ENCODE measurements at regions not wholly inside any gene's neighbourhood (a gene's known extent, or its start where the extent isn't known, plus 50 kb on each side); places are given as distances from the start of the nearest gene placed in this dataset.

DNA sequence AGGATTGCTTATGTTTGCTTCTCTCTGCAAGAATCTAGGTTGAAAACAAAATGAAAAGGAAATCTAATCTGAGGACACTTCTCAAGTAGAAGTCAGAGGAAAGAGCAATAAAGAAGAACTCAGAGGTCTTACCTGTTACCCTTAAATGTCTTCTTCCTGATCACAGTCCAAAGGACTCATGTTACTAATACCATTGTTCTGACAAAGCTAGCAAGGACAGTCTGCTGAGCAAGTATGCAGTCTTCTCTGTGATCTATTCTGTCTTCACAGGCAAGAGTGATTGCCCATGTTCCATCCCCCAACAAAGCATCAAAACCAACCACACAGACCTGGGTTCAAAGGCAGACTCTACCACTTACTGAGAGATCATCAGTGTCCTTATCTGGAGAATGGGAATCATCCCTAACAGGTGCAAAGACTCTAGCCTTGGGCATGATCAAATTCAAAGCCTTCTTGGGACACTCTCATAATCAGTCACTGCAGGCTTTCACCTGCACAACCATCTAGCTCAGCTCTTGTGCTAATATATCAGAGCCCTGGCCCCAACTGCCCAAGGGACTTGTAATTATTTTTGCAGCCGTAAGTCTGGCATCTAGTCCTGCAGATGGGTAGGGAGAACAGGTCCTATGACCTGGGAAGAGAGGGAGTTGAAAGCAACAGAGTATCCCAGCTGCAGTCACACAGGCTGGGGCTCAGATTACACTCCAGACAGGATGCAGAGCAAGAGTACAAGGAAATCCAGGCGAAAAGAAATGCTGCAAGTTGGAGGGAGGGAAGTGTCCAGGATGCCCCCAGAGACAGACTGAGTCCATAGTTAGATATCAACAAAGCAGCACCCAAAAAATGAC is 97.9 kb upstream of the NUDT4 start:
- TF ChIP-seq, protein P1, sequence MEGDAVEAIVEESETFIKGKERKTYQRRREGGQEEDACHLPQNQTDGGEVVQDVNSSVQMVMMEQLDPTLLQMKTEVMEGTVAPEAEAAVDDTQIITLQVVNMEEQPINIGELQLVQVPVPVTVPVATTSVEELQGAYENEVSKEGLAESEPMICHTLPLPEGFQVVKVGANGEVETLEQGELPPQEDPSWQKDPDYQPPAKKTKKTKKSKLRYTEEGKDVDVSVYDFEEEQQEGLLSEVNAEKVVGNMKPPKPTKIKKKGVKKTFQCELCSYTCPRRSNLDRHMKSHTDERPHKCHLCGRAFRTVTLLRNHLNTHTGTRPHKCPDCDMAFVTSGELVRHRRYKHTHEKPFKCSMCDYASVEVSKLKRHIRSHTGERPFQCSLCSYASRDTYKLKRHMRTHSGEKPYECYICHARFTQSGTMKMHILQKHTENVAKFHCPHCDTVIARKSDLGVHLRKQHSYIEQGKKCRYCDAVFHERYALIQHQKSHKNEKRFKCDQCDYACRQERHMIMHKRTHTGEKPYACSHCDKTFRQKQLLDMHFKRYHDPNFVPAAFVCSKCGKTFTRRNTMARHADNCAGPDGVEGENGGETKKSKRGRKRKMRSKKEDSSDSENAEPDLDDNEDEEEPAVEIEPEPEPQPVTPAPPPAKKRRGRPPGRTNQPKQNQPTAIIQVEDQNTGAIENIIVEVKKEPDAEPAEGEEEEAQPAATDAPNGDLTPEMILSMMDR (IDR thresholded peaks at IDR 0.05): no peak
- no peak for TF ChIP-seq POLR2A (IDR thresholded peaks at IDR 0.05)

All from uterus (tissue), 2 donors.